ENCODE measurements at regions not wholly inside any gene's neighbourhood (a gene's known extent, or its start where the extent isn't known, plus 50 kb on each side); places are given as distances from the start of the nearest gene placed in this dataset.
"Not testable (repeated sequence)": the region's sequence is repeated elsewhere in the genome, so short reads cannot be mapped to it uniquely, and the experiment has no call there.

DNA sequence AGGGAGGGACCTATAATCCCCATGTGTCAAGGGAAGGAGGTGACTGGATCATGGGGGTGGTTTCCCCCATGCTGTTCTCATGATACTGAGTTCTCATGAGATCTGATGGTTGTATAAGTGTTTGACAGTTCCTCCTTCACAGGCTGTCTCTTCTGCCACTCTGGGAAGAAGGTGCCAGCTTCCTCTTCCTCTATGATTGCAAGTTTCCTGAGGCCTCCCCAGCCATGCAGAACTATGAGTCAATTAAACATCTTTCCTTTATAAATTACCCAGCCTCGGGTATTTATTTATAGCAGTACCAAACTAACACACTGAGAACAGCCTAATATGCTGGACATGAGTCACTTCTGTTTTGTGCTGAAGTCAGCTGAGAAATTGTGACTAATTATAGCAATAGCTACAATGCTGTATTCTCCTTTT is 656.9 kb upstream of the CPEB2 start:
- intact Hi-C loops (cut with micrococcal nuclease), result no loop called here

DNA sequence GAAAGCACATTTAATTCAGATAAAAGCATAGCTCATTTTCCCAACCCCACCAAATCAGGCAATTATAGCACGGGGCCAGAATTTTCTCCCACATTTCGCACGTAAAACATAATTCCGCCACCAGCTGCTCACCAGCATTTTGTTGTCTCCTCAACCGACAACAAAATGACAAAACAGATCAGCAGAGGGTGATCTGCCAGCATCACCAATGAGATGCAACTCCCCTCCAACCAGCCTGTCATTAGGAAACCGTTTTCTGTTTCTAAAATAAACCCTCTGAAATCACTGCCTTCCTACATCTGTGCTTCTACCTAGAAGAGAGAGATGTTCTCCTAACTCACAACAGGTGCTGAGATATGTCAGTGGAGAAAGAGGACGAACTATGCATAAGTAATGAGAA is 654.8 kb upstream of the CPEB2 start:
- intact Hi-C loops (cut with micrococcal nuclease), result no loop called here

DNA sequence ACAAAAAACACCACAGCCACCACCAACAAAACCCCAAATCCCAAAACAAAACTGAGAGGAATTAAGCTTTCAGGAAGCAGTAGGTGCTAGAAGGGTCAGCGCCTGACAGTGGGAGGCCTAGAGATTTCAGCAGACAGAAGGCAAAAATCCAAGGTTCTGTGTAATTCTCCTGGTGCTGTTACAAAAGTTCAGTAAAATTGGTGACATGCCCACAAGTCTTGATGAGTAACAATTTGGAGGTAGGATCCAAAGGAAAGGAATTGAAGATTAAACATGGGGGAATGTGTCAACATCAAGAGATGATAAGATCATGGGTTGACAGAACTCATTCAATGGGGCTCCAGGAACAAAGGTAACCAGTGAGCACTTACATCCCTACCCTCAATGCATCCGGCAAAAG is 653.8 kb upstream of the CPEB2 start:
- intact Hi-C loops (cut with micrococcal nuclease), result no loop called here

DNA sequence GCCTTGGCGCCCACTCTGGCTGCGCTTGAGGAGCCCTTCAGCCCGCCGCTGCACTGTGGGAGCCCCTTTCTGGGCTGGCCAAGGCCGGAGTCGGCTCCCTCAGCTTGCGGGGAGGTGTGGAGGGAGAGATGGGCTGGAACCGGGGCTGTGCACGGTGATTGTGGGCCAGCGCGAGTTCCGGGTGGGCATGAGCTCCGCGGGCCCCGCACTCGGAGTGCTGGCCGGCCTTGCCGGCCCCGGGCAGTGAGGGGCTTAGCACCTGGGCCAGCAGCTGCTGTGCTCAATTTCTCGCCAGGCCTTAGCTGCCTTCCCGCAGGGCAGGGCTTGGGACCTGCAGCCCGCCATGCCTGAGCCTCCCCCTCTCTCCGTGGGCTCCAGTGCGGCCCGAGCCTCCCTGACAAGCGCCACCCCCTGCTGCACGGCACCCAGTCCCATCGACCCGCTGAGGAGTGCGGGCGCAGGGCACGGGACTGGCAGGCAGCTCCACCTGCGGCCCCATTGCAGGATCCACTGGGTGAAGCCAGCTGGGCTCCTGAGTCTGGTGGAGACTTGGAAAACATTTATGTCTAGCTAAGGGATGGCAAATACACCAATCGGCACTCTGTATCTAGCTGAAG is 643.6 kb upstream of the CPEB2 start:
- intact Hi-C loops (cut with micrococcal nuclease), result not testable (repeated sequence)

DNA sequence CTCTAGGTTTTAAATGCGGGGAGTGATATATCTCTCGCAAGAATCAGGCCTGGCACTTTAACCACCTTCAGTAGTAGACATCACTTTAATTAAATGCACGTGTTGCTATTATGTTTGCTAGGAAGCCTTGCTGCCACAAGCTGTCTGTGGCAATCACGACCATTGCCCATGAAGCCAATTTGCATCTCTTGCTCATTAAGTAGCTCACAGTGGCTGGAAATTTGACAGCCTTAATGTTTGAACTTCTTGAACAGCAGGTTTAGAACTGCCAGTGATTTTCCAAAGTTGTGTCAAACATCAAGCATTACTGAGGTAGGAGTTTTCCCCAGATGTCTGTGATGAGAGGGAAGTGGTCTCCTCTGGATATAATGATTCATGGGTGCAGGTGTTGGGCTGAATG is 642.3 kb upstream of the CPEB2 start:
- intact Hi-C loops (cut with micrococcal nuclease), result no loop called here

DNA sequence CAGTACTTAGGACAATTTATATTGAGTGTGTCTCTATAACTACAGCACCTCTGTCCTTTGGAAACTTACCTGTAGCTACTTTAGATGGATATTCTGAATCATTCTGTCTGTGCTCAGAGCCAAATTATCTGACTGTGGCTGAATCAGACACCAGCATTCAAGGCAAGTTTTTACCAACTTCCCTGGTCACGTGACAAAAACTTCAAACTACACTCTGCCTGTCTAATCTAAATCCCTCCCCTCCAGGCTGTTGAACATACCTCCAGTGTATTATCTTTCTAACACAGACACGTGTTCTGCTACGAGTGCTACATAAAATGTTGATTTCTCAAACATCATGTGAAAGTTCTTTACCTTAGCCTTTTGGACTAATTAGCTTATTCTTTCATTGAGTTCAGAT is 641.2 kb upstream of the CPEB2 start:
- intact Hi-C loops (cut with micrococcal nuclease), result no loop called here

DNA sequence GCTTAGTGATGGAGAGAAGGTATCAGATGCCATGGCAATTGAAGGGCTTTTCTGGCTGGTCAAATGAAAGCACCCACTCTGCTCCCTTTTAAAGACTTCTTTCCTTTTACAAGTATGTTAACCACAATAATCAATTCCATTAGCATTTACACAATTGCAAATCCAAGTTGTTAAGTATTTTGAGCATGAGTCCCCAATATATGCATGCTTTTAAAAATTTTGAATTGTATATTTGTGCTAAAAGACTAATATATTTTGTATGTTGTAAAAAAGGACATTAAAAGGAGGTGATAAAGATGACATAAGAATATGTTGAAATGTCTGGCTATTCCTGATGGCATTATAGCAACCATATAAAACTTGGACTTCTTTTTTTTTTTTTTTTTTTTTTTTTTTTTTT is 639.9 kb upstream of the CPEB2 start:
- intact Hi-C loops (cut with micrococcal nuclease), result no loop called here

DNA sequence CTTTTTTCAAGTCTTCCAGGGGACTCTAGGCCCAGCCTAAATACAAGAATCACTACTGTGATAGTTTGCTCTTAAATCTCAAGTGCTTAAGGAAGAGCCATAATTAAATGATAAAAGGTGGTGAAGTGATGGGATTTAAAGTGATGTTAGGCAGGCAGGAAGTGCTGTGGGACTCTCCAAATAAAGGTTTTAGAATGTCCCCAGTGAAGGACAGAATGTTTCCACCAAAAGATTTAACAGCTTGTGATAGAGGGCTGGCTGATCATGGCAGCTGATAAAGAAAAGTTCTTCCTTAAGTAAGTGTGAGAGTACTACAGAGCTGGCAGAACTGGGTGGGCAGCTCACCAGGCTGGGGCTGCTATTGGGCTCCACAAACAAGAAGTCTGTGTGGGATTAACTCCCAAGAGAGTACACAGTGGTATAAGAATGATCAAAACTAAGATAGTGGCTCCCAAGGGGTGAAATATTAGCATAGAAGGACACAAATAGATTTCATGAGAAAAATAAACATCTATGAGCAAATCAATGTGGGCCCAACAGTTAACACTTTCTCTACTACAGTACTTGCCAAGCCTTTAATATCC is 637.2 kb upstream of the CPEB2 start:
- intact Hi-C loops (cut with micrococcal nuclease), result no loop called here

DNA sequence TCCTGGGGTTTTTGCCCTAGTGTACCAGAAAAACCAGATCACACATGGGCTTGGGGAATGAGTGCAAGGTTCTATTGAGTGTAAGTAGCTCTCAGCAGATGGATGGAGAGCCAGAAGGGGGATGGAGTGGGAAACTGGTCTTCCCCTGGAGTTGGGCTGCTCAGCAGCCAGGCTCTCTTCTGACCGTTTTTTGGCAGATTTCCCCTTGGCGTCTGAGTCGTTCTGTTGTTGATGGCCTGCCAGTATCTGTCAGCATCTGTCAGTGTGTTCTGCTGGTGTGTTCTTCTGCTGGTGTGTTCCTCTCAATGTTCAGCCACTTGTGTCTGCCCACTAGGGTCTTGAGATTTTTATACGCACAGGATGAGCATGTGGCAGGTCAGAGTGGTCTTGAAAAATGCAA is 633.9 kb upstream of the CPEB2 start:
- intact Hi-C loops (cut with micrococcal nuclease), result no loop called here

DNA sequence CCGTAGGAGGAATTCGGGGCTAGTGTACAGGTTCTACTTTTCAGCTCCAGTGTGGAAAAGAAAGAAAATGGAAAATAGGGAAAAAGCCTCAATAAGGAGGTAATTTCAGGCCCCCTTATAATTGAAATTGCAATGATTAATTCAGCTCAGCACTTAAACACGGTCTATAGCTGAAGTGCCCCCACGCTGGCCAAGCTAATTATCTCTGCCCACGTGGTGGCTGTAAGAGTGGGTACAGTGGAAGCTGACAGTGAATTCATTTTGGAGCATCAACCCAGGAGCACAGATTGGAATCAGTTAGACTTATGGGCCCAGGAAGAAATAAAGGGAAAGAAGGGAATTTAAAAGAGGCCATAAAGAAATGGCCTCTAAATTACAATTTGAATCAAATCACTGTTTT is 631.1 kb upstream of the CPEB2 start:
- intact Hi-C loops (cut with micrococcal nuclease), result no loop called here

DNA sequence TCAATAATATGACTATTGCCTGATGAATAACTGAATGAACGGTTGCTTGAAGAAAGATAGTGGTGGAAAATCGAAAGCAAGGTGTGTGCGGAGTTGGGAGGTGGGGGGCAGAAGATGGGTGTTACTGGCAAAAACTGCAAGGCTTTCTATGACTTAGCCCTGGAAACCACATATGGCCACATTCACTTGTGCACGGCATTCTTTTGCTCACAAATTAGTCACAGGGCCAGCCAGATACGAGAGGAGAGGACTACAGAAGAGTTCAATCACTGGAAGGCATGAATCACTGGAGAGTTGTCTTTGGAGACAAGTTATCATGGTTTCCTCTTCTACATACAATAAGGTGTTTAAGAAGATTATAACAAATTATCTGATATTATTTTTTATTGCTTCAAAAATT is 626.5 kb upstream of the CPEB2 start:
- intact Hi-C loops (cut with micrococcal nuclease), result no loop called here

DNA sequence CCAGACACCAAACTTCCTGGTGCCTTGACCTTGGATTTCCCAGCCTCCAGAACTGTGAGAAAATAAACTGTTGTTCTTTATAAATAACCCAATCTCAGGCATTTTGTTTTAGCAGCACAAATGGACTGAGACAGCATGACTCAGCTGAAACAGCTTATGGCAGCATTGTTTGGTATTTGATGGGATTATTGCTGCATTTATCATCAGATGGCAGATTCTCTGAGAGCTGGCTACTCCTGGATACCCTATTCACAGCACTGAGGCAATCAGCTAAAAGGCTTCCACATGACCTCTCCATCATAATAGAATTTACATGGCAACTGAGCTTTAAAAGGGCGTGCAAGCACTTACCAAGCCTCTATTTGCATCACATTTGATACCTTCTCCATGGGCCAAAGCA is 623.1 kb upstream of the CPEB2 start:
- intact Hi-C loops (cut with micrococcal nuclease), result no loop called here

DNA sequence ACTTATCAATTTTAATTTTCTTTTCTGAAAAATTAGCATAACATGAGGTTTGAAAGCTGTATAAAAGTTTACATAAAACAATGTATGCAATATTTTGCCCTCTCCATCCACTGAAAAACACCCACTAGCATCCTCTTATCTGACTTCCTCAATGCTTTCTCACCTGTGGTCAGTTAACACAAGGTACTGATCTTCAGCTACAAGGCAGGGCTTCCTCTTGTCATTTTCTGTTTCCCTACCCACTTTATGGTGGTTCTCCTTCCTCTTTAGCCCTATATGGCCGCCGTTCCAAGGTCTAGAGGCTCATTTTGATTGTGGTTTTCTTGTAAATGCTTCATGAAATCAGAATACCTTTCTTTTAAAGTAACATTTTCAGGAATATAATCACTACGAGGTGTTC is 618.6 kb upstream of the CPEB2 start:
- intact Hi-C loops (cut with micrococcal nuclease), result no loop called here

DNA sequence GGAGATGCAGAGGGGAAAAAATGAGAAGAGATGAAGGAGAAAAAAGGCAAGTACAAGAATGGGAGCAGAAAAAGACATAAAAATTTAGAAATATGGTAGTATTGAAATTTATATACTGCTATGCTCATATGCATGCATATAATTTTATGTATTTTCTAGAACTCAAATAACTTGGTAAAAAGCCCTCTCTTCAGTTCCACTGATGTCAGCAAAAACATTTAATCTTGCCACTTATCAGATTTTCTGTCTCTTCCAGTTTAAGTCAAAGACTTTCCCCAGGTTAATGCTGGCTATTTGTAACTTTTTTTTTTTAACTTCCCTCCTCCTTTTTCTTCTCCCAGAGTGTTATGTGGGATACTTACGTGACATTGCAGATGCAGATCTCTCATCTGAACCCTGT is 617.5 kb upstream of the CPEB2 start:
- intact Hi-C loops (cut with micrococcal nuclease), result no loop called here

DNA sequence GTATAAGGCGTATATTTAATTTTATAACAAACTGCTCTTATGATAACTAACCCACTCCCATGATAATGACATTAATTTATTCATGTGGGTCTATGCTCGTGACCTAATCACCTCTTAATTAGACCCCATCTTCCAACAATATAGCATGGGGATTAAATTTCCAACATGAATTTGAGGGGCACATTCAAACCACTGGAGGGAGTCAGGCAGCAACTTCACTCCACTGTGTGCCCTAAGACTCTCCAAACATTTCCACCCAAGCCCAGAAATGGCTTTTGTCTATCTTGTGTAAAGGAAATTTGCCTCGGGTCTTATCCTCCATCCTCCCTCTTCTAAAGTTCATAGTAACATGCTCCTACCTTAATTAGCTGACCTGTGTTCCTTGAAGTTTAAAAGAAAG is 616.1 kb upstream of the CPEB2 start:
- intact Hi-C loops (cut with micrococcal nuclease), result no loop called here

DNA sequence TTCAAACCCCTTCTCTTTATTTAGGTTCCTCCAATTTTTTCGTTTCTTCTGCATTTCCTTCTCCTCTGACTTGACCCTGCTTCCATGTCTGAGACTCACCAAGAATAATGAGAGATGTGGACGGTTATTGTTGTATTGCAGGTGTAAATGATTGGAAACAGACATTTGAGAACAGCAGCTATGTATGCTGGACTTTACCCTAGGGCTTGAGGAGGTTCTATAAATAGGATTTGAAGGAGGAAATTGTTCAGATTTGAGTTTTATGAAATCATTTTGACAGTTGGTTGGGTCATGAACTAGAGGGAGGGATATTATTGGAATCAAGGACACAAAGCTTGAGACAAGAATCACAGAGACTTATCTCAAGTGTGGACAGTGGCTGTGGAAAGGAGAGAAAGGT is 614.6 kb upstream of the CPEB2 start:
- intact Hi-C loops (cut with micrococcal nuclease), result no loop called here

DNA sequence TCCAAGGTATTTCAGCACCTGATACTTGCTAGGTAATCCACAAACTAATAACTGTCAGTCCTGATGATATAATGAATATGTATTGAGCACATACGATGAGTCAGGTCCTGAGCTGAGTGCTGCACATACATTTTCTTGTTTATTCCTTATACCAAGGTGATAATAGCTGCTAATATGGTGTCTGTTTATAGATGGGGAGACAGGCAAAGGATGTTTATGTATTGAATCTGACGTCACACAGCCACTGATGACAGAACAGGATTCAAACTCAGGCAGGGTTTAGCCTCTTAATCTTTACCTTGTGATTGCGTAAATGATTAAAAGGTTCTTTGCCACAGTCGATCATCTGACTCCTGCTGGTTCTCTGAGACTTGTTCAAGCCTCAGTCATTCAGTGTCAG is 609.9 kb upstream of the CPEB2 start:
- intact Hi-C loops (cut with micrococcal nuclease), result no loop called here

DNA sequence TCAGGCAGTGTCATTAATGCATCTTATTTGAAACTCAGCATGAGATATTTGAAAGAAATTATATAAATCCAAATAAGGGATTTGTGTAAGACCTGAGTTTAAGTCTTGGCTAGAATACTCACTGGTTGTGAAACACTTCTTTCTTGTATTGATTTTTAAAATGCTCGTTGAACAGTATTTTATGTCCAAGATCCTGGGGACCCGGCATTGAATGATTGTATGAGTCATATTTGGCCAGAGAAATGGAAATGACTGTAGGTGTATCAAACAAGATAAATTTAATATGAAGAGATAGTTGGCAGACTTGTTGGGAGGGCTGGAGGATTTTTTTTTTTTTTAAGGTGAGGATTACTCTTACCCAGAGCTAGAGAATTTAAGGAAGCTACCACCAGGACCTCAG is 606.1 kb upstream of the CPEB2 start:
- intact Hi-C loops (cut with micrococcal nuclease), result no loop called here

DNA sequence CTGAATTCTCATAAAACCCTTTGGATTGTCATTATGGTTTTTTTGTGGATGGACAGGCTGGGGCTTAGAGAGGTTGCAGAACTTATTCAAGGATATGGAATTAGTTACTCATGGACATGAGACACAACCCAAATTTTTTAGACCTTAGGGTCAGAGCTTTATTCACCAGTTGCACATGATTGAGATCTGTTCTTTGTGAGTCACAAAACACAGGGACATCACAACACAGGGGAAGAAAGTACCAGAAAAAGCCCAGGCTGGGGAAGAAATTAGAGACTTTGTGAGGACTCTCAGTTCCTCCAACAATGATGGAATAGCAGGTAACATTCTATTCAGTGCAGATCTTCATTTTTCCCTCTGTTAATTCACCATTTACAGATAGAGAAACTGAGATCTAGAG is 602.4 kb upstream of the CPEB2 start:
- intact Hi-C loops (cut with micrococcal nuclease), result no loop called here

DNA sequence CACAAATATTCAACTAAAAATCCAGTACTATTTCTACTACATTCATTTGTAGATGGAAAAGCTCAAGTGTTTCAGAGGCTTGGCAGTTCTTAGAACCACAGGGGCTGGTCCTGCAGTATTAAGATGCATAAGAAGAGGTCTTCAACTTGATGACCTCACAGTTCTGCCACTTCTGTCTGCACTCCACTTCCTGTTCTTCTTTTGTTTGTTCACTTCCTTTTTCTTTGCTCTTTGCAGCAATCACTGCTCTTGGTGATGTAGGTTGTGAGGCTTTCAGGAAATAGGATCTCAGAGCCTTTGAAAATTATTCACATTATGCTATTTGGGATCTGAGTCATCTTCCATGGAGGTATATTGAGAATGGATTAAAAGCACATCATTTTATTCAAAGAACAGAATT is 602.0 kb upstream of the CPEB2 start:
- intact Hi-C loops (cut with micrococcal nuclease), result no loop called here

DNA sequence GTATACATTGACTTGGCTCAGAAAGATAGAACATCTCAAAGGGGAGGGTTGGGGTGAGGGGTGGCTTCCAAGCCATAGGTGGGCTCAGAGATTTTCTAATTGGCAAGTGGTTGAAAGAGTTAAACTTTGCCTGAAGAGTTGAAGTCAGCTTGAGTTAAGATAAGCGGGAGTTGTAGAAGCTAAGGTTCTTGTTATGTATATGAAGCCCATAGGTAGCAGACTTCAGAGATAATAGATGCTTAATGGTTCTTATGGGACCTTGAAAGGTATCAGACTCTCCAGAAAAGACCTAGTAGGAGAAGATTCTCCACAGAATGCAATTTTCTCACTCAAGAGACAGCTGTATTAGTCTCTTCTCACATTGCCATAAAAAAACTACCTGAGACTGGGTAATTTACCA is 599.1 kb upstream of the CPEB2 start:
- intact Hi-C loops (cut with micrococcal nuclease), result no loop called here

DNA sequence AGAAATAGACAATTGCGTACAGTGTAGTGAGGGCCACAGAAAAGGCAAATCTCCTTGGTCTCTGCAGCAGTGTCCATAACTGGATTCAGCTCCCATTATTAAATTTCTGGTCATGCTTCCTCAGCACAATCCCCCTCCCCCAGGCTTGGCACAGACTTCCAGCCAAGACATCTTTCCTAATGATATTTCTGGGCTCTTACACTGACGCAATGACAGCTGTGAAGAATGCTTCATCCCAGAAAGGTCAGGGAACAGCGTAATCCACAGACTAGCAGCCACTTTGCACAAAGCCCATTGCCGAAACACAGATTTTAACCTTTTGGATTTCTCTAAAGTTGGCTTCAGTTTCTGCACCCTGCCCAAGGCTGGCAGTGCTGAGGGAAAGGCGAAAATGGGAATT is 597.6 kb upstream of the CPEB2 start:
- intact Hi-C loops (cut with micrococcal nuclease), result no loop called here

DNA sequence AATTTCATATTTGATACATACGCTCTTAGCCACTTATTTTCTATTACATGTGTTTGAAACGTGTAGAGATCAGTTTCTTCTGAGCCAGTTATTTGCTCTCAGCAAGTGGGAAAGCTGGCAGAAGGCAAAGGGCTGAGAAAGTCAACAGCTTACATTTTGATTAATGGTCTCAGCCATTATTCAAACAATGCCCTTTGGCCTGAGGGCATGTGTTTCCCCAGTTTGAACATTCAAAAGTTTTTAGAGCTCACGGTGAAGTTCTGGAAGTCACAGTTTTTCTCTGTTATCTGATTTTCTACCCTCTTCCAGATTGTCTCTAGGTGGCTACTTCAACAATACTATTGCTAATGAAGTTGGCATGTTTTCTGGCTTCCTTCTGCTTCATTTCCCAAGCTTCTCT is 591.8 kb upstream of the CPEB2 start:
- intact Hi-C loops (cut with micrococcal nuclease), result no loop called here

DNA sequence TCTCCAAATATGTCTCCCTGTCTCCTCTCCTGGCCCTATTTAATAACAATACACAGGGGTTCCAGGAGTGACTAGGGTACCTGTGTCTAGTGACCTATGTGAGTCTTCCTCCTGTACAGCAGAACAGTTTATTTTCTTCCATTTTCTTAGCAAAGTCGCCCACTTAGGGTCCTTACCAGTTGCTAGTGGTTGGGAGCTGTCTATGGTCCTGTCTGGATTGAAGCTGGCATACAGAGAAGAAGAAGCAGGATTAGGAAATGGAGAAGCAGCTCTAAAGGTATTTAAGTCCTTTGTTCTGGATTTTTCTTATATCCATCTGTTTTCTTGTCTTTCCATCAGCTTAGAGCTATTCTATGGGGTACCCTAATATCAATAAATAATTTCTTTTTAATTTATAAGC is 587.1 kb upstream of the CPEB2 start:
- intact Hi-C loops (cut with micrococcal nuclease), result no loop called here
